ENCODE measurements at regions not wholly inside any gene's neighbourhood (a gene's known extent, or its start where the extent isn't known, plus 50 kb on each side); places are given as distances from the start of the nearest gene placed in this dataset.

GRCh38 chr2:237229905-237230304 is 144.2 kb downstream of the COPS8 start:
- TF ChIP-seq CTCF (IDR thresholded peaks at IDR 0.05; ENCODE audit: extremely low read depth in 1 of 2, insufficient read depth in 1 of 2, low read depth in 1 of 2, low read length in 2 of 2) (no peak), POLR2A (IDR thresholded peaks at IDR 0.05; ENCODE audit: low read depth, low read length) (no peak), POLR2AphosphoS5 (IDR thresholded peaks at IDR 0.05; ENCODE audit: insufficient read depth, low read depth, low read length) (no peak), EZH2 (IDR thresholded peaks at IDR 0.05; ENCODE audit: borderline replicate concordance, low read depth, low read length, severe bottlenecking) (no peak), JUN (IDR thresholded peaks at IDR 0.05; ENCODE audit: borderline replicate concordance, insufficient read depth, insufficient read length, low read depth) (no peak), GATA2 (IDR thresholded peaks at IDR 0.05; ENCODE audit: insufficient read depth, insufficient read length, low read depth, low read length) (no peak), MAX (IDR thresholded peaks at IDR 0.05; ENCODE audit: insufficient read depth, insufficient read length) (no peak), FOS (IDR thresholded peaks at IDR 0.05; ENCODE audit: borderline replicate concordance, insufficient read depth, low read length) (no peak)
